Heart right ventricle (tissue), 16 donors: ENCODE measurements at regions not wholly inside any gene's neighbourhood (a gene's known extent, or its start where the extent isn't known, plus 50 kb on each side); places are given as distances from the start of the nearest gene placed in this dataset.

ENCODE experiments used
- ATAC-seq, 8 donors: fragments of 200-7000 bp; cut with Tn5 transposase; one replicate each; pipeline ENCODE4 v1.9.1; 2020; ENCODE audit warnings: mild to moderate bottlenecking in 8 of 8, moderate library complexity in 8 of 8, moderate number of reproducible peaks in 1 of 8
- DNase-seq, 2 donors: peaks; one replicate each; pipeline ENCODE4 v3.0.0-alpha.2; 2020
- H3K27ac ChIP-seq, 10 donors: fragments of 200-600 bp; sonication (generic) in 2 of 10; one replicate each; pipeline versions ENCODE4 v1.5.0 to v1.8.0; 2020 to 2022; ENCODE audit warnings: mild to moderate bottlenecking in 3 of 10
- H3K27me3 ChIP-seq, 7 donors: fragments of 200-600 bp; one replicate each; pipeline ENCODE4 v1.8.0; 2021 to 2022; ENCODE audit warnings: mild to moderate bottlenecking in 2 of 7
- H3K36me3 ChIP-seq, 9 donors: fragments of 200-600 bp; sonication (generic) in 1 of 9; one replicate each; pipeline versions ENCODE4 v1.5.0 to v1.8.0; 2020 to 2022; ENCODE audit warnings: mild to moderate bottlenecking in 2 of 9
- H3K4me1 ChIP-seq, 9 donors: fragments of 200-600 bp; sonication (generic) in 1 of 9; one replicate each; pipeline versions ENCODE4 v1.5.0 to v1.8.0; 2020 to 2022; ENCODE audit warnings: mild to moderate bottlenecking in 4 of 9
- H3K4me3 ChIP-seq, 10 donors: fragments of 200-600 bp; sonication (generic) in 2 of 10; one replicate each; pipeline versions ENCODE4 v1.5.0 to v1.8.0; 2020 to 2022; ENCODE audit warnings: mild to moderate bottlenecking in 7 of 10, moderate library complexity in 2 of 10
- H3K9me3 ChIP-seq, 11 donors: fragments of 200-600 bp in 10 of 11; sonication (generic) in 2 of 11; one replicate each; pipeline versions ENCODE4 v1.5.0 to v1.8.0; 2013 to 2022; ENCODE audit warnings: mild to moderate bottlenecking in 2 of 11, control low read depth in 1 of 11, moderate library complexity in 1 of 11
- WGBS, 2 donors: extraction: QIAGEN DNeasy Blood & Tissue Kit; methylation state at CpG; one replicate each; pipeline ENCODE4 v1.1.7; 2013; ENCODE audit warnings: inconsistent platforms in 1 of 2; 5-methylcytosine and 5-hydroxymethylcytosine counted together
- intact Hi-C, 10 donors: fragments of 100-400 bp; cut with DNase I; formaldehyde crosslinking; loops; one replicate each; pipeline versions ENCODE4 v1.11.1 to v1.14.2; 2022
- TF ChIP-seq, protein P1 (sequence below), 9 donors: fragments of 200-600 bp; sonication (generic) in 2 of 9; IDR thresholded peaks; one replicate each; pipeline versions ENCODE4 v1.5.0 to v1.8.0; 2021 to 2022; ENCODE audit warnings: antibody characterized with exemption in 9 of 9, mild to moderate bottlenecking in 5 of 9, moderate library complexity in 1 of 9
- donor health status: Arrhythmogenic right ventricular cardiomyopathy.
- donor health status: ischemic (EF 13 %, LVEDD 7.1; RV severe dilation, severe dysfunction).
- donor health status: healthy with polysubstance abuse.
- donor health status: DM: no; HTN: yes; CAD: no.
- donor health status: DM: no; HTN: no; CAD: no.
- donor health status: ischemic (EF 25% LVEDD 6.9; RV normal size, moderate dysfunction).
- donor health status: ischemic (EF 25% LVEDD 5.7; RV mildly dilated, moderate dysfunction).
- donor health status: healthy.
- donor health status: DM: yes; HTN: yes; CAD: no.
- donor health status: Ischemic cardiomyopathy.
- donor health status: ischemic (EF 35%, LVEDD 5.7; RV mildly dilated, moderate dysfunction).
- donor health status: nonischemic (EF 11% LVEDD 7.7; RV severe dilation, severe dysfunction).
- donor health status: DM: yes; HTN: yes; CAD: no.
- donor health status: PGD.
- donor health status: ischemic (EF 29% LVEDD 5.4; RV normal size, mild dysfunction).
- donor health status: nonischemic (EF 23%, LVEDD 6.1; RV moderate dilation, normal function).

DNA sequence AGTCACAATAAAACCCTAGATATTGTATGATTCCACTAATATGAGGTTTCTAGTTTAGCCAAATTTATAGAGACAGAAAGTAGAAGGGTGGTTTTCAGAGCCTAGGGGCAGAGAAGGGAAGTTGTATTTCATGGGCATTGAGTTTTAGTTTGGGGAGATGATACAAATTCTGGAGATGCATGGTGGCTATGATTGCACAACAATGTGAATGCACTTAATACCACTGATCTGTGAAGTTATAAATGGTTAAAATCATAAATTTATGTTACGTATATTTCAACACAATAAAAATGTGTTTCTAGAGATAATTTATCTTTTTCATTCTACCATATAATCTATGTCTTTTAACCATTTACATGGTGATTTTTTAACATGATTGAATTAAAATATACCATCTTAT, 779.3 kb upstream of the BRINP3 start:
- 88 to 93% methylated on average over 1 of the region's 1 CpG for WGBS, 2 donors
- Histone ChIP-seq H3K36me3 (no peaks in the 10 kb centered on the region), H3K4me3 (no peak overlapping the region), H3K9me3 (peaks cover 0 to 23% (median 0%) of the 10 kb centered on the region in 11 donors), H3K4me1 (no peaks in the 10 kb centered on the region), H3K27ac (no peak overlapping the region), H3K27me3 (no peaks in the 10 kb centered on the region)
- intact Hi-C loops, result no loop called here
- TF ChIP-seq, protein P1, sequence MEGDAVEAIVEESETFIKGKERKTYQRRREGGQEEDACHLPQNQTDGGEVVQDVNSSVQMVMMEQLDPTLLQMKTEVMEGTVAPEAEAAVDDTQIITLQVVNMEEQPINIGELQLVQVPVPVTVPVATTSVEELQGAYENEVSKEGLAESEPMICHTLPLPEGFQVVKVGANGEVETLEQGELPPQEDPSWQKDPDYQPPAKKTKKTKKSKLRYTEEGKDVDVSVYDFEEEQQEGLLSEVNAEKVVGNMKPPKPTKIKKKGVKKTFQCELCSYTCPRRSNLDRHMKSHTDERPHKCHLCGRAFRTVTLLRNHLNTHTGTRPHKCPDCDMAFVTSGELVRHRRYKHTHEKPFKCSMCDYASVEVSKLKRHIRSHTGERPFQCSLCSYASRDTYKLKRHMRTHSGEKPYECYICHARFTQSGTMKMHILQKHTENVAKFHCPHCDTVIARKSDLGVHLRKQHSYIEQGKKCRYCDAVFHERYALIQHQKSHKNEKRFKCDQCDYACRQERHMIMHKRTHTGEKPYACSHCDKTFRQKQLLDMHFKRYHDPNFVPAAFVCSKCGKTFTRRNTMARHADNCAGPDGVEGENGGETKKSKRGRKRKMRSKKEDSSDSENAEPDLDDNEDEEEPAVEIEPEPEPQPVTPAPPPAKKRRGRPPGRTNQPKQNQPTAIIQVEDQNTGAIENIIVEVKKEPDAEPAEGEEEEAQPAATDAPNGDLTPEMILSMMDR (IDR thresholded peaks at IDR 0.05), result no peak
- DNase-seq, result no peak
- no peak for ATAC-seq

DNA sequence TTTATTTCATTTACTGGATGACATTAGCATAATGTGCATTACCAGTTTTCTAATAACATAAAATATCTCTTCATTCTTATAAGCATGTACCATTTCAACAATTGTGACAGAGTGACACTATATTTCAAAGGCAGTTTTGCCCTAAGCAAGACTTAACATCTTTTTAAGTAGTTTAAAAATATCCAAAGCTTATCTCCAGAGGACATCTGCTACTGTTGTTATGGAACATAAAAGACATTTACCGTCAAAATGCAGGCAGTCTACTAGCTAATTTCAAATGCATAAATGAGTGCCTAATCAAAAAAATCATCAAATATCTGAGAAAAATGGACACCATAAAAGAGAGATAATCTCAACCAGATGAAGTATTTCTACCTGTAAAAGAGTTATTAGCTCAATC, 782.4 kb upstream of the BRINP3 start:
- TF ChIP-seq, protein P1 (IDR thresholded peaks at IDR 0.05), result no peak
- no peak for DNase-seq
- Histone ChIP-seq H3K27me3 (no peaks in the 10 kb centered on the region), H3K4me3 (no peak overlapping the region), H3K36me3 (no peaks in the 10 kb centered on the region), H3K4me1 (no peaks in the 10 kb centered on the region), H3K27ac (no peak overlapping the region), H3K9me3 (peaks cover 0 to 8% (median 0%) of the 10 kb centered on the region in 11 donors)
- ATAC-seq, result no peak
- intact Hi-C loops, result no loop called here
- 31 to 51% methylated on average over 1 of the region's 1 CpG for WGBS, 2 donors

DNA sequence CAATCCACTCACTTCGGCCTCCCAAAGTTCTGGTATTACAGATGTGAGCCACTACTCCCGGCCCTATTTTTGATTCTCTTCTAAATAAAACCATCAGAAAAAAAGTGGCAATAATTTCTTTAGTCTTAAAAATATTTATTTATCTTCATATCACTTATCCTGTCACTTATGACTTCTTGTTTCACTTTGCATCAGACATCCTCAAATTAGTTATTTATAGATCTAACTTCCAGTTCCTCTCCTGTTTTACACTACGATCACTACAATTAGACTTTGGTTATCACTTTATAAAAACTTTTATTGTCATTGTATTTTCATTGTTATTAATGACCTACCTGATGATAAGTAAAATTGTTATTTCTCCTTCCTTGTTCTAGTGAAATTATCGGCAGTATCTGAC, 783.4 kb upstream of the BRINP3 start:
- DNase-seq, result no peak
- H3K4me1 ChIP-seq, result no peaks in the 10 kb centered on the region
- no peak for ATAC-seq
- H3K27ac ChIP-seq, result no peak overlapping the region
- intact Hi-C loops, result no loop called here
- H3K4me3 ChIP-seq, result no peak overlapping the region
- H3K27me3 ChIP-seq, result no peaks in the 10 kb centered on the region
- H3K9me3 ChIP-seq, result peaks cover 0 to 6% (median 0%) of the 10 kb centered on the region in 11 donors
- H3K36me3 ChIP-seq, result no peaks in the 10 kb centered on the region
- TF ChIP-seq, protein P1 (IDR thresholded peaks at IDR 0.05), result no peak
- 75 to 88% methylated on average over 4 of the region's 4 CpGs for WGBS, 2 donors

GRCh38 chr1:191279266-191279800, 801.7 kb upstream of the BRINP3 start:
- Histone ChIP-seq H3K27ac (no peak overlapping the region), H3K27me3 (no peaks in the 10 kb centered on the region), H3K4me3 (no peak overlapping the region), H3K9me3 (peaks cover 0 to 43% (median 2%) of the 10 kb centered on the region in 11 donors), H3K36me3 (no peaks in the 10 kb centered on the region), H3K4me1 (no peaks in the 10 kb centered on the region)
- DNase-seq, result no peak
- intact Hi-C loops, result no loop called here
- 86 to 88% methylated on average over 2 of the region's 2 CpGs for WGBS, 2 donors
- no peak for ATAC-seq
- TF ChIP-seq, protein P1 (IDR thresholded peaks at IDR 0.05), result no peak
